ENCODE measurements at regions not wholly inside any gene's neighbourhood (a gene's known extent, or its start where the extent isn't known, plus 50 kb on each side); places are given as distances from the start of the nearest gene placed in this dataset.

DNA sequence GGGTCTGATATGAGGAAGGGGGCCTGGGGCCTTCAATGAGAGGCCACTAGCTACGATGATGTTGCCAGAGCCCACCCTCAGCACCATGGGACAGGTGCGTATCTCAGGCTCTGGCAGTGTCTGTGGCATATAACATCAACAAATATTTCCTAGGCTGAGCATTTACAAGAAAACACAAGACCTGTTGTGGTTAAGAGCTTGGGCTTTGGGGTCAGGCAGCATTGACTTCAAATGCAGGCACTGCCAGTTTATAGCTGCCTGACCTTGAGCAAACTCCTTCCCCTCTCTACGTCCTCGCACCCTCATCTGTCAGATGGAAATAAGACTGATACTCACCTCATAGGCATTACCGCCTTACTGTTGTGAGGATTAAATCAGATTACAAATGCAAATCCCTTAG is 156.0 kb downstream of the KATNAL1 start:
- no peak for DNase-seq

DNA sequence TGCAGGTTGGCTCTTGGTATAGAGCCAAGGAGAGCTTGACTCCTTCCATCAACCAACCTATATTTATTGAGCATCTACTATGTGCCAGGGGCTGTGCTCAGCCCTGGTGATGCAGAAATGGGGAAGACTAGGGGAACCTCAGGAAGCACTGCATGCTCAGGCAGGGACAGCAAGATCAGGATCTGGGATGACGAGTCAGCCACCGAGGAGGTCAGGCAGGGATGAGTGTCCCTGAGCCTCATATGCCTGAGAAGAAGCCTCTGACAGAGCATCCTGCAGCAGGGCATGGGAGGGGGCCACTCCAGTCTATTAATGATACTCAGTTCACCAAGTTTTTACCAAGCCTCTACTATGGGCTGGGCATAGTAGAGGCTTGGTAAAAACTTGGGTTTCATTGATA is 158.1 kb downstream of the KATNAL1 start:
- DNase-seq: no peak

DNA sequence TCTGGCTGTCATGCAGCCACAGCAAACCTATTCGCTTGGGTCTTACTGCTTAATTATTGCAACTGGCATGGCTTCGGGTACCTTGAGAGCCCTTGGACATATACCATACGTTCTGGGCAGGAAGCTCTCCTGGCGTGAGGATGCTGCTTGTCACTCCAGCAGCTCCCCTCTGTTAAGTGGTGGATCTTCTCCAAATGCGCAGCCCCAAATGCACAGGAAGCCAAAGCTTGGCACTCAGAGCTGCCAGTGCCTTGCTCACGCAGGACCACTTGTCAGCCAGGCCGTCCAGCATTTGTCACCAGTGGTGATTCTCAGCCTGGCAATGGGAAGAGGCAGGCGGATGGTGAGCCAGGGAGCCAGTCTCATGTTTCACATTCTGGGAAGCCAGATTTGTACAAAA is 158.6 kb downstream of the KATNAL1 start:
- no peak for DNase-seq

DNA sequence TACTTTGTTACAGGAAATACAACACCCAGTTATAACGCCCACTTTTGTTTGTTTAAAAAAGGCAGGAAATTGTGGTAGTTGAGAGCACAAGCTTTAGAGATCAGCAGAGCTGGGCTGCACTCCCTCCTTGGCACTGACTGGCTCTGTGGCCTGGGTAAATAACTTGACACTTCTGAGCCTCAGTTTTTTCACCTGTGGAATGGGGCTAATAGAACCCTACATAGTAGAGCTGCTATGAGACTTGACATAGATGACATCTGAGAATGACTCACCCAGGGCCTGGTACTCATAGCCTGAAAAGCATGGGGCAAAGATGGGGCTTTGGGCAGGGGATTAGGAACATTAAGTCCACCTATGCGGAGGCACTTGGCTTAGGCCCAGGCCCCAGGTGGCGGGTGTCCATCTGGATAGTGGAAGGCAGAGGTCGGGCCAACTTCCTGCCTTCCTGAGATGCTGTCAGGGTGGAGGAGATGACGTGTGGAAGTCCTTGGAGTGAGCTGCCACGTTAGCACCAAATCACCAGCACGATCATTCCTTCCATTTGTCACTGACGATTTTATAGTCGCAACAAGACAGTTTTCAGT is 159.1 kb downstream of the KATNAL1 start:
- DNase-seq: no peak

DNA sequence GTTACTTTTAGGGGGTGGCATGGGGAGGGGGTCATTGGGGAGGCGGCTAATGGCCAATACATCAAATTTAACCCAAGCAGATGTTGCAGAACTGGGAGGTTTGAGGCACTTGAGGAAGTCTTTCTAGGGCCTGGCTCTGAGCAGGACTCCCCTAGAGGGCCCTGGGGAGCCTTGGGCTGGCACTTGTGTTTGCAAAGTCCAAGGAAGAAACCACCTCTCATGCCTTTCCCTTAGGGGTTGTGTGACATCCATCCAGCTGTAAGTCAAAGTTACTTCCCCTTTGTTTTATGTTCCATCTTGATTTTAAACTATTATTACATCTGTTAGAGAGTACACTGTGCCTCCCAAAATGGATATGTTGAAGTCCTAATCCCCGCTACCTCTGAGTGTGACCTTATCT is 159.9 kb downstream of the KATNAL1 start:
- DNase-seq: no peak

DNA sequence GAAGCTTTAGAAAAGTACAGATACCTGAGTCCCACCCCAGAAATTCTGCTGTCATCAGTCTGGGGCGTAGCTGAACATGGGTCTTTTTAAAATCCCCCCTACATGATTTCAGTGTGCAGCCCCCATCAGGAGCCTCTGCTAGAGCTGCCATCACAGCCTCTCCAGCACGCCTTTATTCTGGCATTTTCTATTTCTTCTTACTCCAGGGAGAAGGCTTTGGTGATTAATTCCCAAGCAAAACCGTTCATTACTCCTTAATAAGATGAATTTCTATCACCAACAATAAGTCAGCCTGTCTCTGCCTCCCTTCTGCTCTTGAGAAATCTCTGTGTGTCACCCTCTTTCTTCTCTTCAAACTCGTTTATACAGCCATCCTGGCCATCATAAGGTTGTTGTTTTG is 160.3 kb downstream of the KATNAL1 start:
- no peak for DNase-seq

DNA sequence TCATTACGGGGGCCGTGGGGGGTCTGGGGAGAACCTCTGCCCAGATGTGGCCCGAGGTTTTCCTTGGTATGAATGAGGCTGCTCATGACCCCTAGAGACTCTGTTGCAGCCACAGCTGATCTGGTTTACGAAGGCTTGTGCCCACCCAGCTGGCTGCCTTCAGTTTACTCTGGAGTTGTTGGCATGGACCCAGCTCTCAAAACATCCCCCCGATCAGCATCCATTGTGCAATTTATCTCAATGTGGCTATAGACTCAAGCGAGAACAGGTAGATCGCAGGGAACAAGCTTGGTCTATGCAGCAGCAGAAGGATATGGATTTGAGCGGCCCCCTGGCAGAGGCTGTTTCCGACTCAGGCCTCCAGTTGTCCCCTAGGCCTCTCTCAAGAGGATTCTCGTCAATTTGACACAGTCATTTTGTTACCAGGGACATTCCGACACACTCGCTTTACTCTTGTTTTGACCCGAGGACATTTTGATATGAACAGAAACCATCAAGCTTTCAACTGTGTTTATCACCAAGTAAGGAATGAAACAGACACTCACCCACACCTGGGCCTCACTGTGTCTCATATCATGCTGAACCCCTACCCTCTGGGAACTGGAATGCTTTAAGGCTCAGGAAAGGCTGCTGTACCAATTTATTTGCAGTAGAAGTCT is 161.5 kb downstream of the KATNAL1 start:
- no peak for DNase-seq

DNA sequence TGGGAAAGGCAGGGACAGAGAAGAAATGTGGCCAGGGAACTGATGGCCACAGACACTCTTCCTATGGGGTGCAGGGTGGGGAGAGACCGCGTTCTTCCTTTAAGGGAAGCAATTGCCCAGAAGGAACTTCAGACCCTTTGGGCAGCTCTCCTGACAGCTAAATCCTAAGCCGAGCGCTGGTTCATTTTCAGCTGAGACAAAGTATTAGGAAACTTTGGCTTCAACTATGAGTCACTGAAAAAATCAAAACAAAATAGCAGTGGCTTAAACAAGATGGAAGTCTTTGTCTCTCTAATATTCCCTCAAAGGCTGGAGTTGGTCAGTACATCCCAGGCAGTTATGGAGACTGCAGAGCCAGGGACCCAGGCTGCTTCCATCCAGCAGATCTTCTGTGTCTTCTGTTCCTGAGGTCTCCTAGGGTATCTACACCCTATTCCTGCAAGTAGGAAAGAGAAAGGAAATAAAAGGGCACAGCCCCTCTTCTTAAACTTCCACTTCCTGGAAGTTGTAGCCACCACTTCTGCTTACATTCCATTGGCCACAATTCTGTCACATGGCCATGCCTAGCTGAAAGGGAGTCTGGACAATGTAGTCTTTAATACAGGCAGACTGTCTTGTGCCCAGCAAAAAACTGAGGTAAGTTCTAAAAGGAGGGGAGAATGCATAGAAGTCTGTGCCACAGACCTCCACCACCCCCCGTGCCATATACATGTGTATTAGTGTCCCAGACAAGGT is 163.5 kb downstream of the KATNAL1 start:
- no peak for DNase-seq

DNA sequence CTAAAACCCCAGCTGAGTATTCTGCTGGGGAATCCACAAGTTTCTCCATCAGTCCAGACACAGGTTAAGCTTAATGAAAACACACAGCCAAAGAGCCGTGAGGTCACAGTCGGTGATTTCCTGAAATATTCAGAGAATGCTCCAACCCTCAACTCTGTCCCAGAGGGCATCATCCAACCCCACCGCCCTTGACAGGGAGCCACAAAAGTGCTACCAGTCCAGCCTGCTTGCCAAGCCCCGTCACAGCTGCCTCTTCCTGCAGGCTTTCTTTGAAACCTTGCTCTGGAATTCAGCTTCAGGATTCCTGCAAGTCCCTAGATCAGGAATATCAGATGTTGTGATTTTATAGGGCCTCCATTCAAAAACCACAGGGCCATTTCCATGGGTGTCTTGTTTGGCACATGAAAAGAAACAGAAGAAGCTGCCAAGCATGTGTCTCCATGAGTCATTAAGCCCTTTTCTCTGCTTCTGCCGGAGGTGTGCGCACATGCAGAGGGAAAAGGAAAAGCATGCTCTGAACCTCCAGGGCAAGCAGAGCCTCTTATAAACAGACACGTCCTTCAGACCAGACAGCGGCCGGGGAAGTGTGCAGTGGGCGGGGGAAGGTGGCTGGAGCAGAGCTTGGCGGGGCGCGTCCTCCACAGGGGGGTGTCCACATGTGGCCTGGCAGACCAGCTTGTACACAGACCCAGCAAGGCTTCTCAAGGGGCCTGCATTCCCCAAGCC is 164.7 kb downstream of the KATNAL1 start:
- DNase-seq: no peak

DNA sequence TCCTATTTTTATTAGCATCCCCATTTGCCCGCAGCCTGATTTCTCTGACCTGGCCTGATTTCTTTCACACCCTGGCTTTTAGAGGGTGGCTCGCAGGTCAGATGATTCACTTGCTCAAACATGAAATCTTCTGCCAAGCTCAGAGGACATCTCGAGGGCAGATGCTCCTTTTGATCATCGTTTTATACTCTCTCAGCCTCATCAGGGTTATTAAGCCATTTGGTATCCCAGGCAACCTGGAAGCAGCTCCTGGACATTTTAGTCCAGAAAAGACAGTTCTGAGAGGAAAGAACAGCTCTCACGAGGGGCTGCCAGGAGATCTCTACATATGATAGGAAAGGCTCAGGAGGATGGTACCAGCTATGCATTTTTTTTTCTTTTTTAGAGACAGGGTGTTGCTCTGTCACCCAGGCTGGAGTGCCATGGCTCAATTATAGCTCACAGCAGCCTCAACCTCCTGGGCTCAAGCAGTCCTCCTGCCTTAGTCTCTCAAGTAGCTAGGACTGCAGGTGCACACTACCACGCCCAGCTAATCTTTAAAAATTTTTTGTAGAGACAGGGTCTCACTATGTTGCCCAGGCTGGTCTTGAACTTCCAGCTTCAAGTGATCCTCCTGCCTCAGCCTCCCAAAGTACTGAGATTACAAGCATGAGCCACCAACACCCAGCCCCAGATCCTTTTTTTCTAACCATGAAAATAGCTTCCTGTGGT is 165.4 kb downstream of the KATNAL1 start:
- DNase-seq: no peak

DNA sequence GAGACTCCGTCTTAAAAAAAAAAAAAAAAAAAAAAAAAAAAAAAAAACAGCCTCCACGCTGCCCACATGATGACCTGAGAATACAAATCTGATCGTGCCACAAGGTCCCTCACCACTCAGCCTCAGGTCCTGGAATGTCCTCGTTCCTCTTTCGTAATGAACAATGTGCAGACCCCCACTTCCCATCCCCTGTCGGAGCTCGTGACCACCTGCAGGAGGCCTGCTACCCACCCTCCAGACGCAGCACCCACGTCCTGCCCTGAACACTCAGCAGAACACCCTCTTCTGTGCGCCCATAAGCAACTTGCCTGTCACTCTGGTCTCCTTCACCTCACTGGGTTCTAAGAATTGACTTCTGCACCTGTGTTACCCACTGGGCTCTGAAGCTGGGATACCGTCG is 166.4 kb downstream of the KATNAL1 start:
- no peak for DNase-seq

DNA sequence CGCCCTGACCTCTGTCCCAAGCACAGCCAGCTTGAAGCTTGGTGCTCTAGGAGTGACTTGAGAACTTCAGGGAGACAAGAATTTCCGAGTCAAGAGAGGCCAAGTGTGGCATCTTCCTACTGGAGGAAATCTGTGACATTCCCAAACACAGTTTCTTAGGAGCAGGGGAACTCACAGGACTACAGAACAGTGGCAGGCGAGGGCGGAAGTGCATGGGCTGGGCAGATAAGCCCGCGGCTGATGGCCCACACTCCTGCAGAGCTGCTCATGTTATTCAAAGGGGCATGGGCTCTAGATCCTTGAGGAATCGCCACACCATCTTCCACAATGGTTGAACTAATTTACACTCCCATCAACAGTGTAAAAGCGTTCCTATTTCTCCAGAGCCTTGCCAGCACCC is 168.8 kb downstream of the KATNAL1 start:
- no peak for DNase-seq

DNA sequence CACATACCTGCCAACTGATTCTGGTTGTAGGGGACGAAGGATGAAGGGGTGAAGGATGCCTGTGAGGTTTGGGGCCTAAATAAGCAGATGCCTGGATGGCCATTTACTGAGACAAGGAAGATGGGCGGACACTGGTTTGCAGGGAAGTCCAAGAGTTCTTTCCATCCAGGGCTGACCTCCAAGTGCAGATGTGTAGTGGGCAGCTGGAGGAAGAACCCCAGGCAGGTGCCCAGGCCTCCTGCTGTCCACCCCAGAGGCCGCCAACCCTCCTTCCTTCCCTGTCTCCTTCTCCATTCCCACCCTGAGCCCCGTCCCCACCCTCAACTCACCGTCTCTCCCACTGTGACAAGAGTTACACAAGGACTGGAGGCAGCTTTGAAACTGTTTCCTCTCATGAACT is 171.5 kb downstream of the KATNAL1 start:
- DNase-seq: no peak

DNA sequence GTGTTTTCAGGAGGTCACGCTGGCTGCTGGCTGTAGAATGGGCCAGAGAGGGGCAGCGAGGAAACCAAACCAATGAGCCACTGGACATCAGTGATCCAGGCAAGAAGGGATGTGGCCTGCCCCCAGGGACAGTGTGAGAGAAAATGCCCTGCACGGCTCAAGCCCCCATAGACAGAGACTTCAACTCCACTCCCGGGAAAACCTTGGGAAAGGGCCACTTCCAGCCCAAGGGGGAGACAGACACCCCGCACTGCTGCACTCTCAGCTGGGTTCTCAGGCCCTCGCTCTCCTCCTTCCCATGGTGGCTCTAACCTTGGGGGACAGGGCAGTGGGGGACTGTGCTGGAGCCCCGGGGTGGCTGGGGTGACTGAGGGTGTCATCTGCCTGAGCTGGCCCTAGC is 172.0 kb downstream of the KATNAL1 start:
- DNase-seq: no peak

DNA sequence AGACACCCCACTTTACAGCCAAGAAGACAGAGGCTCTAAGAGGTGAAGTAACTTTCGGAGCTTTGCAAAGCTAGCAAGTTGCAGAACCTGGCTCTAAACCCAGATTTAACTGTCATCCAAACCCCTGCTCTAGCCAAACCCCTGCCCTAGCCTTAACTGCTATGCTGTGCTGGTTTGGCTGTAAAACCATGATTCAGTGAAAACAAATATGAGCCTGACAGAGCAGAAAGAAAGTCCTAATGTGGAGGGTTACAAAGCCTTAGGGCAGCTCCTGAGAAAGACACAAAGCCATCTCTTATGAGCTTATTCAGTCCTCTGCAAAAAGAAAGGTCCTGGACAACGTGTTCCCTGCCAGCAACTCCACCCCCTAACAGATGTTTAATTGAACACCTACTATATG is 172.8 kb downstream of the KATNAL1 start:
- DNase-seq: no peak

DNA sequence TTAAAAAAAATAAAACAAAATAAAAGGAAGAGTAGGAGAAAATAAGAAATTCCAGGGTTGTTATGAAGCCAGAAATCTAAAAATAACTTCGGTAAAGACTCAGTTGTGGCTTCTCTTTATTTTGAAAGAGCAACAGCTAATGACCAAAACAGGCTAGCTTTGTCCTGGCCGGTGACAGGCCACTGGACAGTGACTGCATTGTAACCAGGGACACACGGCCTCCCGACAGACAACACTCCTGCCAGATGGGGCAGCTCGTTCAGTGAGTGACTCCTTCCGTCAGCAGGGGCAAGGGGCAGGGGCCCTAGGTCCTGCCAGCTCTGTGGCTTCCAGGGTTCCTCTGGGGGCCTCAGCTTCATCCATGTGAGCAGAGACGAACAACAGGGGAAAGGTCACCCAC is 173.4 kb downstream of the KATNAL1 start:
- no peak for DNase-seq

DNA sequence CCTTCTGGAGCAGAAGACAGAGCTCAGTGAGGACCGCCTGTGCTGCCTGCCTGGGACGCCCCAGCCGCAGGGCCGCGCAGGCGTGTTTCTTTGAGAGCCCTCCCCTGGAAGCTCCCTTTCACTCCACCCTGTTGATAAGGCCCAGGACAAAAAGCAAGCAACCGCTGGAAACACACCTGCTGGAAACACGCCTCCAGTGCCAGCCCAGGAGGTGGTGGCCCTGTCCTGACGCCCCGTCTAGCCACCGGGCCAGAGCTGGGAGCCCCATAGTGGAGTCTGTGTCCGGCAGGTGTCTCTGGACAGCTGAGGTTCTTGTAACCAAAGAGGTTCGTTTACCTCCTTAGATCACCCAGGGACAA is 173.8 kb downstream of the KATNAL1 start:
- no peak for DNase-seq

DNA sequence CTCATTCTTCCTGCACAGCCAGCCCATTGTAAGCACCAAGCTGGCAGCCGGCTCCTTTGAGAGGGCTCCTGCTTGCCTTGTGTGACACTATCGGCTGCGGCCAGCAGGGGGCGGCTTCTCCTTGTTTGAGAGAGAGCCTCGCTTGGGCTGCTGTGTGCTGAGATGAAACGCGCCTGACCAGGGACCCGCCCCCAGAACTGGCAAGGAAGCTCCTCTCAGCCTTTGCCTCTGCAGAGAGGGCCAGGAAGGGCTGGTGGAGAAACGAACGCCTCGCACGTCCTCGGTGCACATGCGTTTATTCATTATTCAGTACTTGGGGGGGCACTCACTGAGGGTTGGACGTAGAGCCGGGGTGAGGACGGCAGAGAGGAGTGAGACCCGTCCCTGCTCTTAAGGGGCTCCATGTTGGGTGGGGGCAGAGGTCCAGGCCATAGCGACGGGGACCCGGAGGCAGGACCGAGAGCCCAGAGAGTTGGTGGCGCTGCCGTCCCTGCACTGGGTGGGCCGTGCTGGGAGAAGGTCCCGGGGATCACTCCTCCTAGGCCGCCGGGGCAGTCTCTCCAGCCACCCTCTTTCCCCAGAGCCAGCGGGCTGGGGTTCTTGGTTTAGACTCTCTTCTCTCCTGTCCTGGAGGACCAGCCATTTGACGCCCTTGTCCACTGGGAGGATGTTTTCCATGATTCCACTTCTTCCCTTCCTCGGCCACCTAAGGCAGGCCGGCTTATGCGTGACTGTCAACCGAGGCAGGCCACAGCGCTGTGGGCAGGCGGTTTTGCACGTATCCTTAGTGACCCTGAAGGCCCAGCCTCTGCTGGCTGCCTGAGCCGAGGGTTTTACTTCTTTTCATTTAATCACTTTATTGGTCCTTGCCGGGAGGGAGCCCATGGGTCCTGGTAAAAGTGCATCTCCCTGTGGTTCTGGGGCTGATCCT is 174.5 kb downstream of the KATNAL1 start:
- DNase-seq: peak; percentile 99

DNA sequence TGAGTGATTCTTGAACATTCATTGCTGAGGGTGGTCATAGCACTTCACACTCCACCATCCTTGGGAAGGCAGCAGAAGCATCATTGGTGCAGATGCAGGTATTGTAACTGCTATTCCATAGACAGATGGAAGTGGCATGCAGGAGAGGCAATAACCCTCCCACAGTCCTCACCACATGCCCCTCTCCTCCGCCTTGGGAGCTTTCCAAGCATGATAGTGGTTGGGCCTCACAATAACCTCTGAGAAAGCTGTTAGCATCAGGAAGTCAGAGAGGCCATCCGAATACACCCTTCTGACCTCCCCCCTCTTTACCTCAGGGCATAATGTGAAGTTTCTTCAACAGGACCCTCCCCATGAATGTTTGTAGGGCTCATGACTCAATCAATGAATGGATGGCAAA is 177.9 kb downstream of the KATNAL1 start:
- DNase-seq: no peak

DNA sequence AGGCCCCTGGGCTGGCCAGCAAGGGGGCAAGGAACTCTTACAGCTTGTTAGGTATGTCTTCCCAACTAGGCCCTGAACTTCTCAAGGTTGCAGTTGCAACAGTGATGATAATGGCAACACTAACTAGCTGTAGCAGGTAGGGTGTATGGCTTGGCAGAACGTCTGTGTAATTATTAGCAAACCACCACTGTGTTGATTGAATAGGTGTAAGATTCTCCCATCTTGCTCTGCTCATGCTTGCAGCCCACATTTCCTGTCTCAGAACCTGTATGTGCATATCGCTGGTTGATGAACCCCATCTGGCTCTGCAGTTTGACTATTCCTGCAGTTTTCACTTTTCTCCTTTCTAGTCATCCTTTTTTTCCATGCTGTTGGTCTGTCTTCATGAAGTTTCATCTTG is 178.8 kb downstream of the KATNAL1 start:
- DNase-seq: no peak

DNA sequence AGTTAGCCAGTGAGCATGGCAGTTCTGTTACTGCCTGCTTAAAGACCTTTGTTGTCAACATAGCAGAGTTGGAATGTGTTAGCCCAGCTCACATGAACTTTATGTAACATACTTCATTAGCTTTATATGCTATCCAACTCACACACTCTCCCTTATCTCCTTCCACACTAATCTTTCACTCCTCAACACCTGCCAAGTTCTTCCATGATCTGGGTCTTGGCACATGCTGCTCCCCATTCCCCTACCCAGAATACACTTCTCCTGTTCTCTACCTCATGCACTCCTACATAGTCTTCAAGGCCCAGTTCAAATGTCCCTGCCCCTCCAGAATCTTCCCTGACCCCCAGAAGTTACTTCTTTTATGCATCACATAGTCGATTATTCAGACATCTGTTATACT is 179.3 kb downstream of the KATNAL1 start:
- no peak for DNase-seq

DNA sequence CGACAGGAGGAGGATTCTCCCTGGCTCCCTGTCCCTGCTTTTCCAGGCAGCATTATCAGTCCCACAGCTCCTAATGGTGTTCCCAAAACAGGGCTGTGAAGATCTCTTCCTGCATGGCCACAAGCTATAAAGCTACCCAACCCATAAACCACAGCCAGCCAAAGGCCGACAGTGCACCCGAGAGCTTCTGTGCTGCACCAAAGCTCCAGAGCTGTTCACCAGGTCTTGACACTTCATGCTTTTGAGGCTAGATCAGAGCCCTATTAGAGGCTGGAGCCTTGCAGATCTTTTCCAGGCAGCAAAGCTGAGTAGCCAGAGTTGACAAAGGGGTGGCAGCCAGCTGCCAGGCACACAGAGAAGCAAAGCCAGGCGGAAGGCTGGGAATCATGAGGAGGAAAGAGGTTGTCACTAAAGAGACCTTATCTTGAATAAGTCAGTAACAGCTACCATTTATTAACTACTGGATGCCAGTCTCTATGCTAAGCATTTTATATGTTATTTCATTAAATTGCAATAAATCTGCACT is 180.4 kb downstream of the KATNAL1 start:
- no peak for DNase-seq
